HG02852 (cell line): ENCODE measurements at regions not wholly inside any gene's neighbourhood (a gene's known extent, or its start where the extent isn't known, plus 50 kb on each side); places are given as distances from the start of the nearest gene placed in this dataset.
"Not testable (repeated sequence)": the region's sequence is repeated elsewhere in the genome, so short reads cannot be mapped to it uniquely, and the experiment has no call there.

Experiments used
- ATAC-seq: cut with Tn5 transposase; IDR thresholded peaks from one replicate; pipeline ENCODE4 v1.9.1; 2021; ENCODE audit warnings: mild to moderate bottlenecking, moderate library complexity; ENCODE audit not compliant: unreplicated experiment

- ATAC-seq: no peak
Measured at GRCh38 chr1:14369526-14370213, 228.8 kb upstream of the KAZN start.

- ATAC-seq: no peak
Measured at GRCh38 chr1:14371771-14372497, 226.6 kb upstream of the KAZN start.

GRCh38 chr1:14372526-14372925, 226.0 kb upstream of the KAZN start:
- no peak for ATAC-seq

- no peak for ATAC-seq
Measured at GRCh38 chr1:14373081-14373758, 225.3 kb upstream of the KAZN start.

- ATAC-seq: no peak
Measured at GRCh38 chr1:14375226-14375625, 223.3 kb upstream of the KAZN start.

- ATAC-seq: no peak
Measured at GRCh38 chr1:14377386-14377785, 221.1 kb upstream of the KAZN start.

DNA sequence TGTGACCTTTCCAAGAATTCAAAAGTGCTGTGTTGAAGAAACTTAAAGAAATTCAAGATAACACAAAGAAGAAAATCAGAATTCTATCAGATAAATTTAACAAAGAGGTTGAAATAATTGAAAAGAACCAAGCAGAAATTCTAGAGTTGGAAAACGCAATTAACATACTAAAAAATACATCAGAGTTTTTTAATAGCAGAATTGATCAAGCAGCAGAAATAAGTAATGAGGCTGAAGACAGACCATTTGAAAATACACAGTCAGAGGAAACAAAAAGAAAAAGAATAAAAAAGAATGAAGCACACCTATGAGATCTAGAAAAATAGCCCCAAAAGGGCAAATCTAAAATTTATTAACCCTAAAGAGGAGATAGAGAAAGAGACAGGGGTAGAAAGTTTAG, 218.1 kb upstream of the KAZN start:
- no peak for ATAC-seq

DNA sequence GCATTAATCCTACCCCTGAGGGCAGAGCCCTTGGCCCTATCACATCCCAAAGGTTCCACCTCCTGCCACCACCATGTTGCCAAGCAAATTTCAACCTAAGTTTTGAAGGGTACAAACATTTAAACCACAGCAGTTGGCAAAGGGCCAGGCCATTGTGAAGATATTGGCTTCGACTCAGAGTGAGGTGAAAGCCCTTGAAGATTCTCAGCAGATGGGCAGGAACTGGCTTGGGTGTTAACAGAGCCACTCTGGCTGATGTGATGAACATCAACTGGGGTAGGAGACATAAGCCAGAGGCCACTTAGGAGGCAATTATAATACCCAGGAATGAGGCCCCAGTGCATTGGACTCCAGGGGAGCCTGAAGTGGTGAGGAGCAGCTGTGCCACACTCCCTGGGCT, 207.7 kb upstream of the KAZN start:
- ATAC-seq: no peak

DNA sequence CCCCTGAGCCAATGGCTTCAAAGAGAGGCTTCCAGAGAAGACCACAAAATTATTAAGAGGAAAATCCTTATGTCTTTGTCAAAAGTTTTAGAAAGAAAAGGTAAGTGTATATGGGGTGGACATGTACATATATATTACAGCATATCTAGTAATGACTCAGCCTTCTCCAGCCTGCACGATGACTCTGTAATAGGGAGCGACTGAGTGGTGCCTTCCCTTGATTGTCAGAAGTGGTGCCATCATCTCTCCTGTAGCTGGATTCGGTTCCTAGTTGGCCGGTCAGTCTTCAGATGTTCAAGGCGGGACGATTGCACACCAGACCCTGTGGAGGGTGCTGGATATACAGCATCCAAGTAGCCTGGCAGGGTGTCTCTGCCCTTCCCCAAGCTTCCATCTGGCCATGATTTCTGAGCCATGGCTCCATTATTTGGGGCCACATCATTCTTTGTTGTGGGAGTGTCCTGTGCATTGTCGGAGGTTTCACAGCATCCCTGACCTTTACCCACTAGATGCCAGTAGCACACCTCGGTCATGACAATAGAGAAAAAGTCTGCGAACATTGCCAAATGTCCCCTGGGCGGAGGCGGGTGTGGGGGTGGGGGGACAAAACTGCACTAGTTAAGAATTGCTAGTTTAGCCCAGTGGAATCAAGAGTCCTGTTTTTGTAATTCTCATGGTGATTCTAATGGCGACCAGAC, 206.2 kb upstream of the KAZN start:
- no peak for ATAC-seq

DNA sequence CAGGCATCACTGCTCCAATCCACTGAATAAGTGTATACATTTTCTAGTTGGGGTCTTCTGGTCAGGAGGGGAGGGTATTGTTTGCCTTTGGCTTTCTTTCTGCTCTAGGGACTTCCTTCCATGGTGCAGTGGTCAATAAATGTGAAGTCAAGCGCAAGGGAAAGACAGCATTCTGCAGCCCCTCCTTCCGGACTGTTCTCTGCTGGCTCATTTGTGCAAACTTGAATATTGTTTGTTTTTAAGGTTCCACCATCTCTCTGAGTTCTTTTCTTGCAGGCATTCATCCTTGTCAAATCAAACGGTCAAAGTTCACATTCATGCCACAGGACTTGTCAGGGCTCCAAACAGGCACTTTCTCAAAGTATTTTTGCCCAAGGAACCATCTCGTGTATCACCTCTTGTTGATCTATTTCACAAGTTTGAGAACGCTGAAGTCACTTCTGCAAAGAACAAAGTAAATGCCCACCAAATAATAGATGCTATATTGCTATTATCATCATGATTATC, 205.6 kb upstream of the KAZN start:
- ATAC-seq: no peak

- no peak for ATAC-seq
Measured at GRCh38 chr1:14396100-14396499, 202.4 kb upstream of the KAZN start.

DNA sequence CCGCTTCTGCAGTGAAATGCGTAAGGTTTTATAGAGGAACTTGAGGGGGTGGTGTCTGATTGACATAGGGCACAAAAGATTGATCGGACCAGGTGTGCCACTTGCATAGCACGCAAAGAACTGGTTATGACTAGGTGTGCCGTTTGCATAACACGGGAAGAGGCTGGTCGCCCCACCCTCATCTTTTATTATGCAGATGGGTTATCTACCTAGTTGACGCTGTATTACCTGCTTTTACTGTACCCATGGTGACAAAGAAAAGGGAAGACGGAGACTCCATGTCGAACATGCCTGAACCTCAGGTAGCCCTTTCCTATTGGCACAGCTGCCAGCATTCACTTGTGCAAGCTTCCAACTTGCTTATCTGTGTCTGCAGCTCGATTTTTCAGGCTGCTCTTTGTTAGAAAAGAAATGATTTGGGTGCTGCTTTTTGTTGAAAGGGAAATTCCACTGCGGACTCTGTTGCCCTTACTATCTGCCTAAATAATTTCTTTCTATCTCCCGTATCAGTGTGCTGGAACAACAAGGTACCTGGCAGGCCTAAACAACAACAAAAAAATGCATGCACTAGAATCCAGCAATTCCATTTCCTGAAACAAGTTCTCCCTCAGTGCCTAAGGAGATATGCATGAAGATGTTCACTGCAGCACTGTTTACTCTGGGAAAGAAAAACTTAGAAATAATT, 194.4 kb upstream of the KAZN start:
- no peak for ATAC-seq

DNA sequence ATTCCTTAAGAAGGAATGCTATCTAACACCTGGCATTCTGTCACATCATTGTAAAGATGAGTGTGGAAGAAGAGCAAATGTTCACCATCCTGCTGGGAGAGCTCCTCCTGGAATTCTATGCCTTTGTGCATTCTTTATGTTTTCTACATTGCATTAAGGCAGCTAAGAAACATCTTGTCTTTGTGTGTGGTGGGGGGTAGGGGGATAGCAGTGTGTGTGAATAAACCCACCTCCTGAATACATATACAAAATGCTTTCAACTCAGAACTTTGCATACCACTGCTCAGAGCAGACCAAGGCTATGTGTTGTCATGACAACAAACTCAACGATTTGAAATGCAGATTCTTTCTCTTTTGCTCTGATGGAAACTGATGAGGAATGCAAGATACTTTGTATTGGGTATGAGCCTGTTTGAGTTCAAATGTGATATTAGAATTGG, 193.6 kb upstream of the KAZN start:
- no peak for ATAC-seq

DNA sequence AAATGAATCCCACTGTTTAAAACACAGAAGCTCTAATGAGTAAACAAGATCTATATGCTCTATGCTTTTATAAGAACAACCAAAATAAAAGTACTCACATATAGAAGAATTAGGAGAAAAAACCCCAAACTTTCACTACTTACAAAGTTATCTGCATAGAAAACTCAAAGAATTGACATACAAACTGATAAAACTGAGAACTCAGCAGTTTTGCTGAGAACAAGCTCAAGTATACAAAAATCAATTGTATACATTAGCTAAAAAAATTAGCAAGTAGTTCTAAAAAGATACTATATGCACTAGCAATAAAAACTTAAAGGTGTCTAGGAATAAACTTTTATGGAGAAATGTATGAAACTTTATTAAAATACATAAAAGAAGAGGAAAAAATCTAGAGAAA, 186.2 kb upstream of the KAZN start:
- no peak for ATAC-seq

- no peak for ATAC-seq
Measured at GRCh38 chr1:14413819-14414490, 184.5 kb upstream of the KAZN start.

DNA sequence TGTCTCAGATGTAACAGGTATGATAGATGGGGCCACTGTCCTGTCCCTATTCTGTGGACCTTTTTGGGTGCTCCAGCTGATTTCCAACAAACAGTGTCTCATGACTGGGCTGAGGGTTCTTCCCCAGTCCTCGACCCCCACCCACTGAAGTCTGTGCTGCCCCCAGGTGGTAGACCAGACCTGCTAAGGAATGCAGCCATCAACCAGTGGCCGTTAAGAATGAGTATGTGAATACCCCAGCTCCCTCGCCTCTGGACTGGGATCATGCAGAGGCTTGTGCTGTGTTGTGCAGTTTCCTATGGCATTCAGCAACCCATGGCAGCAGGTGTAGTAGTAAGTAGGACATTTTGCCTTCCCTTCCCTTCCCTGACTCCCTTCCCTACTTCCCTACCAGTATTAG, 183.1 kb upstream of the KAZN start:
- no peak for ATAC-seq

GRCh38 chr1:14419778-14420218, 178.7 kb upstream of the KAZN start:
- ATAC-seq: not testable (repeated sequence)

DNA sequence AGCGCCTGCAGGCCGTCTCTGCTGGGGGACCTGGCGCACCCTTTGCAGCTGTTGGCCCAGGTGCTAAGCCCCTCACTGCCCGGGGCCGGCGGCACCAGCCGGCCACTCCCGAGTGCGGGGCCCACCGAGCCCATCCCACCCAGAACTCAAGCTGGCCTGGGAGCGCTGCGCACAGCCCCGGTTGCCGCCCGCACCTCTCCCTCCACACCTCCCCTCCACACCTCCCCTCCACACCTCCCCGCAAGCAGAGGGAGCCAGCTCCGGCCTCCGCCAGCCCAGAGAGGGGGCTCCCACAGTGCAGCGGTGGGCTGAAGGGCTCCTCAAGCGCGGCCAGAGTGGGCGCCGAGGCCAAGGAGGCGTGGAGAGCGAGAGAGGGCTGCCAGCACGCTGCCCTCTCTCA, 177.8 kb upstream of the KAZN start:
- ATAC-seq: no peak

- ATAC-seq: no peak
Measured at GRCh38 chr1:14421295-14421976, 177.0 kb upstream of the KAZN start.
